Tibial nerve (tissue), 4 donors: ENCODE measurements at regions not wholly inside any gene's neighbourhood (a gene's known extent, or its start where the extent isn't known, plus 50 kb on each side); places are given as distances from the start of the nearest gene placed in this dataset.

Experiments used
- EP300 ChIP-seq, 2 donors: sonication (generic); formaldehyde crosslinking; IDR thresholded peaks; one replicate each; pipeline ENCODE4 v1.6.1; 2017; ENCODE audit warnings: antibody characterized with exemption in 2 of 2, mild to moderate bottlenecking in 1 of 2
- TF ChIP-seq, protein P1 (sequence below), 5 experiments: fragments of 200-600 bp in 3 of 5; fragments of 450-650 bp in 2 of 5; sonication (generic) in 3 of 5; IDR thresholded peaks; one replicate each; pipeline ENCODE4 v1.5.1; 2016 to 2019; ENCODE audit warnings: antibody characterized with exemption in 5 of 5, mild to moderate bottlenecking in 3 of 5, moderate library complexity in 2 of 5

DNA sequence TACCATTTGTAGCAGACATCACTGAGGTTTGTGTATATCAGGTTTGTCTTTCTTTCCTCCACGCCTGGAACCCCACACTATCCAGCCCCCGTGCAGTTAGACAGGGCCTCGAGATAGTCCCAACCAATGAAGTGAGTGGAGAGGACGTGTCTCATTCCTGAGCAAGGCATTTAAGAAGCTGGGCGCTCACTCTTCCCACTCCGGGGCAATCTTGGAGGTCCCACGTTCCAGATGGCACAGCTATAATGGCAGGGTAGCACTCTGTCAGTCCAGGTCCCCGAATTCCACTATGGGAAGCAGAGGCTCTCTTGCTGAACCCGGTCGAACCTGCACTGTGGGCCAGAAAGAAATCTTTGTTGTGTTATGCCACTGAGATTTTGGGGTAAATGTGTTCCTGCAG is 57.3 kb upstream of the CSF3R start:
- TF ChIP-seq, protein P1, sequence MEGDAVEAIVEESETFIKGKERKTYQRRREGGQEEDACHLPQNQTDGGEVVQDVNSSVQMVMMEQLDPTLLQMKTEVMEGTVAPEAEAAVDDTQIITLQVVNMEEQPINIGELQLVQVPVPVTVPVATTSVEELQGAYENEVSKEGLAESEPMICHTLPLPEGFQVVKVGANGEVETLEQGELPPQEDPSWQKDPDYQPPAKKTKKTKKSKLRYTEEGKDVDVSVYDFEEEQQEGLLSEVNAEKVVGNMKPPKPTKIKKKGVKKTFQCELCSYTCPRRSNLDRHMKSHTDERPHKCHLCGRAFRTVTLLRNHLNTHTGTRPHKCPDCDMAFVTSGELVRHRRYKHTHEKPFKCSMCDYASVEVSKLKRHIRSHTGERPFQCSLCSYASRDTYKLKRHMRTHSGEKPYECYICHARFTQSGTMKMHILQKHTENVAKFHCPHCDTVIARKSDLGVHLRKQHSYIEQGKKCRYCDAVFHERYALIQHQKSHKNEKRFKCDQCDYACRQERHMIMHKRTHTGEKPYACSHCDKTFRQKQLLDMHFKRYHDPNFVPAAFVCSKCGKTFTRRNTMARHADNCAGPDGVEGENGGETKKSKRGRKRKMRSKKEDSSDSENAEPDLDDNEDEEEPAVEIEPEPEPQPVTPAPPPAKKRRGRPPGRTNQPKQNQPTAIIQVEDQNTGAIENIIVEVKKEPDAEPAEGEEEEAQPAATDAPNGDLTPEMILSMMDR (IDR thresholded peaks at IDR 0.05) = no peak
- no peak for TF ChIP-seq EP300 (IDR thresholded peaks at IDR 0.05)
